ENCODE measurements at regions not wholly inside any gene's neighbourhood (a gene's known extent, or its start where the extent isn't known, plus 50 kb on each side); places are given as distances from the start of the nearest gene placed in this dataset.

DNA sequence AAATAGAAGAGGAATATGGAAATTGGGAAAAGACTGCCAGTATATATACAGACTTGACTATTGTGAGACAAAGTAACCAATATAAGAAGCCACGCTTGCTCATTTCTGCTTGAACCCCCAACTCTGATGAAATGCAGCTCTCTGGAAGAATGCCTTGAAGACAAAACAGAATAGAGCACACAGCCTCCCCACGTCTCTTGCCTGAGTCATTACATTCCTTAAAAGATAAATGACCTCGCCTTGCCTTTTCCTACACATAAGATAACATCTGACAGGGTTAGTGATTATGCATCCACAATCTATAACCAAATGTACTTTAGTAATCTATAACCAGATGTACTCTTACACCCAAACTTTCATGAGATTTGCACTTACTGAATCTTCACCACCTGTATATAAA, 141.1 kb upstream of the EEF1E1 start:
- Histone ChIP-seq H3K27ac (ENCODE audit: low read depth, low read length) (peak overlapping the region; percentile 73), H3K79me1 (ENCODE audit: low read length) (peaks cover 10% of the 10 kb centered on the region), H3K4ac (ENCODE audit: low read depth, low read length) (no peak overlapping the region), H2AFZ (ENCODE audit: insufficient read depth, low read length, poor library complexity) (no peak overlapping the region), H3K4me2 (ENCODE audit: low read length) (no peak overlapping the region), H3K9me3 (ENCODE audit: insufficient read depth, low read depth, low read length) (no peaks in the 10 kb centered on the region), H2BK5ac (ENCODE audit: low read depth, low read length, poor library complexity) (no peak overlapping the region), H4K8ac (ENCODE audit: low read depth, low read length) (no peak overlapping the region), H3K79me2 (ENCODE audit: control insufficient read depth, insufficient read depth, low read length, poor library complexity) (no peaks in the 10 kb centered on the region), H3K14ac (ENCODE audit: low read length) (no peak overlapping the region), H3K36me3 (ENCODE audit: control insufficient read depth in 1 of 2, insufficient read depth in 2 of 2, low read length in 2 of 2) (no peaks in the 10 kb centered on the region), H2AK5ac (ENCODE audit: low read length) (no peak overlapping the region), H2BK12ac (ENCODE audit: low read length) (no peak overlapping the region), H3K18ac (ENCODE audit: low read length) (no peak overlapping the region), H3K4me3 (ENCODE audit: low read depth, low read length) (no peak overlapping the region), H3K4me1 (ENCODE audit: control insufficient read depth in 1 of 2, insufficient read depth in 2 of 2, low read length in 2 of 2) (peaks cover 4 to 10% of the 10 kb centered on the region in 2 experiments), H3K27me3 (ENCODE audit: insufficient read depth, low read length) (no peaks in the 10 kb centered on the region), H4K12ac (ENCODE audit: low read depth, low read length) (no peak overlapping the region), H2BK120ac (ENCODE audit: insufficient read depth, low read length, poor library complexity) (no peak overlapping the region), H4K91ac (ENCODE audit: low read depth, low read length) (no peak overlapping the region), H3K9ac (ENCODE audit: low read length) (no peak overlapping the region), H3K23ac (ENCODE audit: low read length) (no peak overlapping the region)
- no CpG with 5 or more reads among the region's 3 CpGs for WGBS (ENCODE audit: extremely low coverage, insufficient coverage, insufficient read length)
- DNase-seq: peak in 1 of 2 donors; percentile 30

GRCh38 chr6:8242885-8243284, 140.5 kb upstream of the EEF1E1 start:
- H4K12ac ChIP-seq (ENCODE audit: low read depth, low read length): no peak overlapping the region
- H2BK120ac ChIP-seq (ENCODE audit: insufficient read depth, low read length, poor library complexity): peak overlapping the region; percentile 84
- H3K4me3 ChIP-seq (ENCODE audit: low read depth, low read length): no peak overlapping the region
- no peaks in the 10 kb centered on the region for H3K79me2 ChIP-seq (ENCODE audit: control insufficient read depth, insufficient read depth, low read length, poor library complexity)
- H3K27me3 ChIP-seq (ENCODE audit: insufficient read depth, low read length): no peaks in the 10 kb centered on the region
- DNase-seq: no peak
- WGBS (ENCODE audit: extremely low coverage, insufficient coverage, insufficient read length): no CpG with 5 or more reads among the region's 3 CpGs
- H3K9me3 ChIP-seq (ENCODE audit: insufficient read depth, low read depth, low read length): no peaks in the 10 kb centered on the region
- peaks cover 7 to 10% of the 10 kb centered on the region in 2 experiments for H3K4me1 ChIP-seq (ENCODE audit: control insufficient read depth in 1 of 2, insufficient read depth in 2 of 2, low read length in 2 of 2)
- peak overlapping the region; percentile 62 for H3K27ac ChIP-seq (ENCODE audit: low read depth, low read length)
- no peak overlapping the region for H2AFZ ChIP-seq (ENCODE audit: insufficient read depth, low read length, poor library complexity)
- peak overlapping the region; percentile 90 for H2BK12ac ChIP-seq (ENCODE audit: low read length)
- no peak overlapping the region for H3K9ac ChIP-seq (ENCODE audit: low read length)
- H3K79me1 ChIP-seq (ENCODE audit: low read length): peaks cover 10% of the 10 kb centered on the region
- no peak overlapping the region for H3K23ac ChIP-seq (ENCODE audit: low read length)
- H2BK5ac ChIP-seq (ENCODE audit: low read depth, low read length, poor library complexity): peak overlapping the region; percentile 92
- peak overlapping the region; percentile 77 for H3K14ac ChIP-seq (ENCODE audit: low read length)
- no peaks in the 10 kb centered on the region for H3K36me3 ChIP-seq (ENCODE audit: control insufficient read depth in 1 of 2, insufficient read depth in 2 of 2, low read length in 2 of 2)
- H4K91ac ChIP-seq (ENCODE audit: low read depth, low read length): peak overlapping the region; percentile 94
- H3K18ac ChIP-seq (ENCODE audit: low read length): peak overlapping the region; percentile 53
- no peak overlapping the region for H3K4ac ChIP-seq (ENCODE audit: low read depth, low read length)
- H3K4me2 ChIP-seq (ENCODE audit: low read length): peak overlapping the region; percentile 5
- peak overlapping the region; percentile 69 for H2AK5ac ChIP-seq (ENCODE audit: low read length)
- peak overlapping the region; percentile 49 for H4K8ac ChIP-seq (ENCODE audit: low read depth, low read length)

DNA sequence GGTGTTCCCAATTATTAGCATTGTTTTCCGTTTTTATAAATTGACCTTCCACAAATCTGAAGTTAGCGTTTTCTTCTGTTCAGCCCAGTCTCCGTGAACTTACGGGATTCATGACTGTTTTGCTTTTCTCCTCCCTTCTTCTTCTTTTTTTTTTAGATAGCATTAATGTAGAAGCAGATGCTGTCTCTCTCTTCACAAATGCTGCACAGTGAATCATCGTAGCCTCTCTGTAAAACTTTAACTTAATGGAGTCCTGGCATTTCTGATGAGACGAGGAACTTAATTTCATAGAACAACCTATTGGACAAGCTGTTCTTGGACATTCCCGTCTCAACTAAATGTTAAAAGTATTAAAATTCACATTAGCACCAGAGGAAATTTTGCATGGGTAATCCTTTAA, 138.0 kb upstream of the EEF1E1 start:
- no peak overlapping the region for H2BK120ac ChIP-seq (ENCODE audit: insufficient read depth, low read length, poor library complexity)
- H3K36me3 ChIP-seq (ENCODE audit: control insufficient read depth in 1 of 2, insufficient read depth in 2 of 2, low read length in 2 of 2): no peaks in the 10 kb centered on the region
- no peak overlapping the region for H3K18ac ChIP-seq (ENCODE audit: low read length)
- no peaks in the 10 kb centered on the region for H3K27me3 ChIP-seq (ENCODE audit: insufficient read depth, low read length)
- H3K9ac ChIP-seq (ENCODE audit: low read length): no peak overlapping the region
- WGBS (ENCODE audit: extremely low coverage, insufficient coverage, insufficient read length): no CpG with 5 or more reads among the region's 7 CpGs
- H3K14ac ChIP-seq (ENCODE audit: low read length): no peak overlapping the region
- H2AFZ ChIP-seq (ENCODE audit: insufficient read depth, low read length, poor library complexity): no peak overlapping the region
- peaks cover 12% of the 10 kb centered on the region for H3K79me1 ChIP-seq (ENCODE audit: low read length)
- no peak overlapping the region for H2BK12ac ChIP-seq (ENCODE audit: low read length)
- no peak overlapping the region for H3K4ac ChIP-seq (ENCODE audit: low read depth, low read length)
- H3K4me3 ChIP-seq (ENCODE audit: low read depth, low read length): no peak overlapping the region
- H4K12ac ChIP-seq (ENCODE audit: low read depth, low read length): no peak overlapping the region
- H3K4me1 ChIP-seq (ENCODE audit: control insufficient read depth in 1 of 2, insufficient read depth in 2 of 2, low read length in 2 of 2): peaks cover 10 to 11% of the 10 kb centered on the region in 2 experiments
- H3K4me2 ChIP-seq (ENCODE audit: low read length): no peak overlapping the region
- no peak overlapping the region for H3K23ac ChIP-seq (ENCODE audit: low read length)
- DNase-seq: no peak
- H4K8ac ChIP-seq (ENCODE audit: low read depth, low read length): no peak overlapping the region
- no peak overlapping the region for H2BK5ac ChIP-seq (ENCODE audit: low read depth, low read length, poor library complexity)
- no peak overlapping the region for H3K27ac ChIP-seq (ENCODE audit: low read depth, low read length)
- no peaks in the 10 kb centered on the region for H3K9me3 ChIP-seq (ENCODE audit: insufficient read depth, low read depth, low read length)
- no peak overlapping the region for H4K91ac ChIP-seq (ENCODE audit: low read depth, low read length)
- H2AK5ac ChIP-seq (ENCODE audit: low read length): no peak overlapping the region
- no peaks in the 10 kb centered on the region for H3K79me2 ChIP-seq (ENCODE audit: control insufficient read depth, insufficient read depth, low read length, poor library complexity)

- DNase-seq: no peak
- H2AFZ ChIP-seq (ENCODE audit: insufficient read depth, low read length, poor library complexity): no peak overlapping the region
- H3K18ac ChIP-seq (ENCODE audit: low read length): no peak overlapping the region
- H3K27ac ChIP-seq (ENCODE audit: low read depth, low read length): no peak overlapping the region
- H3K14ac ChIP-seq (ENCODE audit: low read length): no peak overlapping the region
- no peak overlapping the region for H3K4me2 ChIP-seq (ENCODE audit: low read length)
- no peak overlapping the region for H3K23ac ChIP-seq (ENCODE audit: low read length)
- H4K91ac ChIP-seq (ENCODE audit: low read depth, low read length): no peak overlapping the region
- H4K12ac ChIP-seq (ENCODE audit: low read depth, low read length): no peak overlapping the region
- no peak overlapping the region for H3K4ac ChIP-seq (ENCODE audit: low read depth, low read length)
- peaks cover 8% of the 10 kb centered on the region for H3K79me1 ChIP-seq (ENCODE audit: low read length)
- no CpG with 5 or more reads among the region's 10 CpGs for WGBS (ENCODE audit: extremely low coverage, insufficient coverage, insufficient read length)
- no peak overlapping the region for H3K4me3 ChIP-seq (ENCODE audit: low read depth, low read length)
- no peak overlapping the region for H2BK12ac ChIP-seq (ENCODE audit: low read length)
- no peak overlapping the region for H3K9ac ChIP-seq (ENCODE audit: low read length)
- peaks cover 10 to 11% of the 10 kb centered on the region in 2 experiments for H3K4me1 ChIP-seq (ENCODE audit: control insufficient read depth in 1 of 2, insufficient read depth in 2 of 2, low read length in 2 of 2)
- H2BK120ac ChIP-seq (ENCODE audit: insufficient read depth, low read length, poor library complexity): no peak overlapping the region
- H2AK5ac ChIP-seq (ENCODE audit: low read length): no peak overlapping the region
- H4K8ac ChIP-seq (ENCODE audit: low read depth, low read length): no peak overlapping the region
- H3K9me3 ChIP-seq (ENCODE audit: insufficient read depth, low read depth, low read length): no peaks in the 10 kb centered on the region
- H3K36me3 ChIP-seq (ENCODE audit: control insufficient read depth in 1 of 2, insufficient read depth in 2 of 2, low read length in 2 of 2): no peaks in the 10 kb centered on the region
- H2BK5ac ChIP-seq (ENCODE audit: low read depth, low read length, poor library complexity): no peak overlapping the region
- H3K79me2 ChIP-seq (ENCODE audit: control insufficient read depth, insufficient read depth, low read length, poor library complexity): no peaks in the 10 kb centered on the region
- H3K27me3 ChIP-seq (ENCODE audit: insufficient read depth, low read length): no peaks in the 10 kb centered on the region
Observed at GRCh38 chr6:8238773-8239683, 136.7 kb upstream of the EEF1E1 start.
